HG03439 (cell line): ENCODE measurements at regions not wholly inside any gene's neighbourhood (a gene's known extent, or its start where the extent isn't known, plus 50 kb on each side); places are given as distances from the start of the nearest gene placed in this dataset.
"Not testable (repeated sequence)": the region's sequence is repeated elsewhere in the genome, so short reads cannot be mapped to it uniquely, and the experiment has no call there.

Source experiments
- ATAC-seq: cut with Tn5 transposase; IDR thresholded peaks from one replicate; pipeline ENCODE4 v1.9.1; 2021; ENCODE audit warnings: mild to moderate bottlenecking, moderate library complexity; ENCODE audit not compliant: unreplicated experiment

GRCh38 chr5:120813551-120813950 is 349.5 kb downstream of the PRR16 start:
- ATAC-seq, result no peak

- ATAC-seq, result no peak
Measured at GRCh38 chr5:120817044-120817985, 353.2 kb downstream of the PRR16 start.

- no peak for ATAC-seq
Measured at GRCh38 chr5:120818128-120818527, 354.0 kb downstream of the PRR16 start.

- ATAC-seq, result no peak
Measured at GRCh38 chr5:120823328-120823727, 359.2 kb downstream of the PRR16 start.

GRCh38 chr5:120831646-120832045 is 367.5 kb downstream of the PRR16 start:
- not testable (repeated sequence) for ATAC-seq

- ATAC-seq, result no peak
Measured at GRCh38 chr5:120841830-120842229, 377.7 kb downstream of the PRR16 start.

- ATAC-seq, result no peak
Measured at GRCh38 chr5:120843390-120843980, 379.4 kb downstream of the PRR16 start.

- ATAC-seq, result no peak
Measured at GRCh38 chr5:120848883-120849282, 384.8 kb downstream of the PRR16 start.

GRCh38 chr5:120852222-120852860 is 388.2 kb downstream of the PRR16 start:
- no peak for ATAC-seq

GRCh38 chr5:120866997-120867396 is 402.9 kb downstream of the PRR16 start:
- ATAC-seq, result no peak

GRCh38 chr5:120869831-120870230 is 405.7 kb downstream of the PRR16 start:
- ATAC-seq, result no peak

- no peak for ATAC-seq
Measured at GRCh38 chr5:120872297-120872696, 408.2 kb downstream of the PRR16 start.

GRCh38 chr5:120873083-120873482 is 409.0 kb downstream of the PRR16 start:
- no peak for ATAC-seq

GRCh38 chr5:120874081-120874862 is 410.2 kb downstream of the PRR16 start:
- ATAC-seq, result no peak

GRCh38 chr5:120882038-120882775 is 418.1 kb downstream of the PRR16 start:
- ATAC-seq, result no peak

GRCh38 chr5:120886351-120886860 is 422.3 kb downstream of the PRR16 start:
- ATAC-seq, result no peak

GRCh38 chr5:120895660-120896059 is 431.6 kb downstream of the PRR16 start:
- no peak for ATAC-seq

- ATAC-seq, result no peak
Measured at GRCh38 chr5:120901199-120901598, 437.1 kb downstream of the PRR16 start.

- ATAC-seq, result no peak
Measured at GRCh38 chr5:120907953-120908352, 443.9 kb downstream of the PRR16 start.

GRCh38 chr5:120910629-120911028 is 446.5 kb downstream of the PRR16 start:
- ATAC-seq, result no peak
